ENCODE measurements at regions not wholly inside any gene's neighbourhood (a gene's known extent, or its start where the extent isn't known, plus 50 kb on each side); places are given as distances from the start of the nearest gene placed in this dataset.

DNA sequence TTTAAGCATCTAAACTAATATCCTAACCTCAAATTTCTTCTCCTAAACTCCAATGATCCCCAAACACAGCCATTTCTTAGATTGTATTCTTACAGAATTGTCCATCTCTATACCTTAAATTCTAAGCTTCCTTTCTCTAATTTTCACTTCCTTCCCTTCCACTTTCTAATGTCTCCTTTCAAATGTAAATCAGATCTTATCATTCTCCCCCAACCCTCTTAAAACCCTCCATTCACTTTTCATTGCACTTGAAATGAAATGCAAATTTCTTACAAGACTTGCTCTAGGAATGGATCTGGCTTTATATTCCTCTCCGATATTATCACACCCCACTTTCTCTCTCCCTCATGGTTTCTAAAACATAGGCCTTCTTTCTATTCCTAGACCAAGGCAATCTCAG, 534.6 kb downstream of the LMO4 start:
- TF ChIP-seq, protein P1, sequence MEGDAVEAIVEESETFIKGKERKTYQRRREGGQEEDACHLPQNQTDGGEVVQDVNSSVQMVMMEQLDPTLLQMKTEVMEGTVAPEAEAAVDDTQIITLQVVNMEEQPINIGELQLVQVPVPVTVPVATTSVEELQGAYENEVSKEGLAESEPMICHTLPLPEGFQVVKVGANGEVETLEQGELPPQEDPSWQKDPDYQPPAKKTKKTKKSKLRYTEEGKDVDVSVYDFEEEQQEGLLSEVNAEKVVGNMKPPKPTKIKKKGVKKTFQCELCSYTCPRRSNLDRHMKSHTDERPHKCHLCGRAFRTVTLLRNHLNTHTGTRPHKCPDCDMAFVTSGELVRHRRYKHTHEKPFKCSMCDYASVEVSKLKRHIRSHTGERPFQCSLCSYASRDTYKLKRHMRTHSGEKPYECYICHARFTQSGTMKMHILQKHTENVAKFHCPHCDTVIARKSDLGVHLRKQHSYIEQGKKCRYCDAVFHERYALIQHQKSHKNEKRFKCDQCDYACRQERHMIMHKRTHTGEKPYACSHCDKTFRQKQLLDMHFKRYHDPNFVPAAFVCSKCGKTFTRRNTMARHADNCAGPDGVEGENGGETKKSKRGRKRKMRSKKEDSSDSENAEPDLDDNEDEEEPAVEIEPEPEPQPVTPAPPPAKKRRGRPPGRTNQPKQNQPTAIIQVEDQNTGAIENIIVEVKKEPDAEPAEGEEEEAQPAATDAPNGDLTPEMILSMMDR (conservative IDR thresholded peaks at IDR 0.05), result no peak
- no peak for TF ChIP-seq ZFX (IDR thresholded peaks at IDR 0.05)

Data from C4-2B (cell line).